ENCODE measurements at regions not wholly inside any gene's neighbourhood (a gene's known extent, or its start where the extent isn't known, plus 50 kb on each side); places are given as distances from the start of the nearest gene placed in this dataset.

DNA sequence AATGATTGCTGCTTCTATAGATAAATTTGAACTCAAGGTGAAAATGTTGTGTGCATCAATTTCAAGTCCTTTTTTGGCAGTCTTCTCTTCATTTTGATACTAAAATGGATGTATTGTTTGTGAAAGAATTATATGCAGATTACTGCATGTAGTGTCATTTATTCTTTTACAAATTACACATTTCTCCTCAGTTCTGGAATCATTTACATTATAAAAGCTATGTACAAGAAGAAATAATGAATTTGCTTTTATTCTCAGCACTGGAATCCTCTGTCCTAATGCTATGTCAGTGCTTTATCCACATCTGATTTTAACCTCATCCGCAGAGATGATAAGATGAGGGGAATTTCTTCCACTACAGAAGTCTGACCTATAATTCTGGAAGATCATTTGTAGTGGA is 220.8 kb upstream of the UBE2E3 start:
- no peak overlapping the region for H2BK15ac ChIP-seq (ENCODE audit: low read depth, low read length)
- no peak overlapping the region for H2BK120ac ChIP-seq (ENCODE audit: low read depth, low read length)
- H3K4me1 ChIP-seq (ENCODE audit: control insufficient read depth, insufficient read depth, low read length) = peaks cover 3% of the 10 kb centered on the region
- no peak overlapping the region for H2AFZ ChIP-seq (replicated peaks; ENCODE audit: low read length, poor library complexity)
- H3K9me3 ChIP-seq (ENCODE audit: control insufficient read depth, insufficient read depth, low read length) = no peaks in the 10 kb centered on the region
- CTCF ChIA-PET = no interaction called here
- H4K5ac ChIP-seq (ENCODE audit: low read depth, low read length) = no peak overlapping the region
- TF ChIP-seq MXI1 (IDR thresholded peaks at IDR 0.05; ENCODE audit: borderline replicate concordance, low read depth, low read length) (no peak), CHD1 (IDR thresholded peaks at IDR 0.05; ENCODE audit: low read depth, low read length) (no peak), RCOR1 (IDR thresholded peaks at IDR 0.05; ENCODE audit: insufficient replicate concordance, low read length) (no peak), NFE2L2 (IDR thresholded peaks at IDR 0.05; ENCODE audit: low read depth, low read length) (no peak), RFX5 (IDR thresholded peaks at IDR 0.05; ENCODE audit: low read depth, low read length) (no peak), POLR2A (IDR thresholded peaks at IDR 0.05; ENCODE audit: low read depth, low read length) (no peak), MAFK (IDR thresholded peaks at IDR 0.05; ENCODE audit: low read depth, low read length) (no peak), CEBPB (IDR thresholded peaks at IDR 0.05; ENCODE audit: low read depth, low read length) (no peak), BHLHE40 (IDR thresholded peaks at IDR 0.05; ENCODE audit: low read depth, low read length) (no peak), FOS (IDR thresholded peaks at IDR 0.05; ENCODE audit: low read depth, low read length) (no peak), MAZ (IDR thresholded peaks at IDR 0.05; ENCODE audit: borderline replicate concordance, low read depth, low read length) (no peak), RAD21 (IDR thresholded peaks at IDR 0.05; ENCODE audit: low read length) (no peak), SMC3 (IDR thresholded peaks at IDR 0.05; ENCODE audit: low read depth, low read length) (no peak)
- TF ChIP-seq, protein P1, sequence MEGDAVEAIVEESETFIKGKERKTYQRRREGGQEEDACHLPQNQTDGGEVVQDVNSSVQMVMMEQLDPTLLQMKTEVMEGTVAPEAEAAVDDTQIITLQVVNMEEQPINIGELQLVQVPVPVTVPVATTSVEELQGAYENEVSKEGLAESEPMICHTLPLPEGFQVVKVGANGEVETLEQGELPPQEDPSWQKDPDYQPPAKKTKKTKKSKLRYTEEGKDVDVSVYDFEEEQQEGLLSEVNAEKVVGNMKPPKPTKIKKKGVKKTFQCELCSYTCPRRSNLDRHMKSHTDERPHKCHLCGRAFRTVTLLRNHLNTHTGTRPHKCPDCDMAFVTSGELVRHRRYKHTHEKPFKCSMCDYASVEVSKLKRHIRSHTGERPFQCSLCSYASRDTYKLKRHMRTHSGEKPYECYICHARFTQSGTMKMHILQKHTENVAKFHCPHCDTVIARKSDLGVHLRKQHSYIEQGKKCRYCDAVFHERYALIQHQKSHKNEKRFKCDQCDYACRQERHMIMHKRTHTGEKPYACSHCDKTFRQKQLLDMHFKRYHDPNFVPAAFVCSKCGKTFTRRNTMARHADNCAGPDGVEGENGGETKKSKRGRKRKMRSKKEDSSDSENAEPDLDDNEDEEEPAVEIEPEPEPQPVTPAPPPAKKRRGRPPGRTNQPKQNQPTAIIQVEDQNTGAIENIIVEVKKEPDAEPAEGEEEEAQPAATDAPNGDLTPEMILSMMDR (conservative IDR thresholded peaks at IDR 0.05; ENCODE audit: low read depth, low read length) = no peak
- TF ChIP-seq, protein P2, sequence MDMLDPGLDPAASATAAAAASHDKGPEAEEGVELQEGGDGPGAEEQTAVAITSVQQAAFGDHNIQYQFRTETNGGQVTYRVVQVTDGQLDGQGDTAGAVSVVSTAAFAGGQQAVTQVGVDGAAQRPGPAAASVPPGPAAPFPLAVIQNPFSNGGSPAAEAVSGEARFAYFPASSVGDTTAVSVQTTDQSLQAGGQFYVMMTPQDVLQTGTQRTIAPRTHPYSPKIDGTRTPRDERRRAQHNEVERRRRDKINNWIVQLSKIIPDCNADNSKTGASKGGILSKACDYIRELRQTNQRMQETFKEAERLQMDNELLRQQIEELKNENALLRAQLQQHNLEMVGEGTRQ (IDR thresholded peaks at IDR 0.05; ENCODE audit: low read depth, low read length) = no peak
- TF ChIP-seq, protein P3, sequence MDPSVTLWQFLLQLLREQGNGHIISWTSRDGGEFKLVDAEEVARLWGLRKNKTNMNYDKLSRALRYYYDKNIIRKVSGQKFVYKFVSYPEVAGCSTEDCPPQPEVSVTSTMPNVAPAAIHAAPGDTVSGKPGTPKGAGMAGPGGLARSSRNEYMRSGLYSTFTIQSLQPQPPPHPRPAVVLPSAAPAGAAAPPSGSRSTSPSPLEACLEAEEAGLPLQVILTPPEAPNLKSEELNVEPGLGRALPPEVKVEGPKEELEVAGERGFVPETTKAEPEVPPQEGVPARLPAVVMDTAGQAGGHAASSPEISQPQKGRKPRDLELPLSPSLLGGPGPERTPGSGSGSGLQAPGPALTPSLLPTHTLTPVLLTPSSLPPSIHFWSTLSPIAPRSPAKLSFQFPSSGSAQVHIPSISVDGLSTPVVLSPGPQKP (IDR thresholded peaks at IDR 0.05; ENCODE audit: borderline replicate concordance, low read depth, low read length) = no peak
- in situ Hi-C loops (cut with MboI; ENCODE audit: low sequenced_read_pairs) = no loop called here
- WGBS, 2 experiments (ENCODE audit: extremely low coverage in 2 of 2, insufficient read length in 1 of 2) = no CpG with 5 or more reads among the region's 1 CpG
- no peak overlapping the region for H3K56ac ChIP-seq (ENCODE audit: extremely low read depth, insufficient read depth, low read length)
- H3K14ac ChIP-seq (replicated peaks; ENCODE audit: low read depth, low read length) = no peak overlapping the region
- no peaks in the 10 kb centered on the region for H3K36me3 ChIP-seq (ENCODE audit: control insufficient read depth, insufficient read depth, low read length)
- dilution Hi-C loops (cut with HindIII; ENCODE audit: low sequenced_read_pairs, unreplicated experiment) = no loop called here
- H3K27ac ChIP-seq (ENCODE audit: insufficient read depth, low read length) = no peak overlapping the region
- no peak overlapping the region for H3K9ac ChIP-seq (ENCODE audit: low read depth, low read length)
- no peak overlapping the region for H3K4ac ChIP-seq (ENCODE audit: low read depth, low read length)
- no peak for DNase-seq
- no peaks in the 10 kb centered on the region for H3K27me3 ChIP-seq (ENCODE audit: control insufficient read depth, insufficient read depth, low read length)
- no peak overlapping the region for H3K4me3 ChIP-seq (ENCODE audit: insufficient read depth, low read depth, low read length)
- intact Hi-C loops (cut with micrococcal nuclease) = no loop called here
- H3K9me1 ChIP-seq (ENCODE audit: insufficient read depth, low read length) = no peaks in the 10 kb centered on the region
- no peak overlapping the region for H3K23ac ChIP-seq (ENCODE audit: low read depth, low read length)
- H2BK20ac ChIP-seq (ENCODE audit: low read depth, low read length) = no peak overlapping the region
- no peak overlapping the region for H4K91ac ChIP-seq (ENCODE audit: insufficient read depth, low read depth, low read length)
- H2AK9ac ChIP-seq (replicated peaks; ENCODE audit: low read depth, low read length, poor library complexity) = no peak overlapping the region
- BruUV-seq (replicated peaks) = no TSS peak
- no peaks in the 10 kb centered on the region for H4K20me1 ChIP-seq (ENCODE audit: insufficient read depth, low read length)
- no peak overlapping the region for H3K18ac ChIP-seq (ENCODE audit: low read depth, low read length)
- H3K79me1 ChIP-seq (ENCODE audit: low read depth in 1 of 2, low read length in 2 of 2) = no peaks in the 10 kb centered on the region
- H2BK5ac ChIP-seq (ENCODE audit: low read depth, low read length, poor library complexity, severe bottlenecking) = no peak overlapping the region
- ATAC-seq (ENCODE audit: low read depth) = no peak
- H4K8ac ChIP-seq (ENCODE audit: low read depth in 2 of 2, low read length in 2 of 2) = no peak overlapping the region
- POLR2A ChIA-PET (ENCODE audit: unreplicated experiment) = no interaction called here
- H2AK5ac ChIP-seq (ENCODE audit: low read depth, low read length) = no peak overlapping the region
- no peak overlapping the region for H3K4me2 ChIP-seq (ENCODE audit: low read depth, low read length)
